ENCODE measurements at regions not wholly inside any gene's neighbourhood (a gene's known extent, or its start where the extent isn't known, plus 50 kb on each side); places are given as distances from the start of the nearest gene placed in this dataset.

GRCh38 chr2:13524492-13524891 is 807.8 kb downstream of the TRIB2 start:
- TF ChIP-seq, protein P1, sequence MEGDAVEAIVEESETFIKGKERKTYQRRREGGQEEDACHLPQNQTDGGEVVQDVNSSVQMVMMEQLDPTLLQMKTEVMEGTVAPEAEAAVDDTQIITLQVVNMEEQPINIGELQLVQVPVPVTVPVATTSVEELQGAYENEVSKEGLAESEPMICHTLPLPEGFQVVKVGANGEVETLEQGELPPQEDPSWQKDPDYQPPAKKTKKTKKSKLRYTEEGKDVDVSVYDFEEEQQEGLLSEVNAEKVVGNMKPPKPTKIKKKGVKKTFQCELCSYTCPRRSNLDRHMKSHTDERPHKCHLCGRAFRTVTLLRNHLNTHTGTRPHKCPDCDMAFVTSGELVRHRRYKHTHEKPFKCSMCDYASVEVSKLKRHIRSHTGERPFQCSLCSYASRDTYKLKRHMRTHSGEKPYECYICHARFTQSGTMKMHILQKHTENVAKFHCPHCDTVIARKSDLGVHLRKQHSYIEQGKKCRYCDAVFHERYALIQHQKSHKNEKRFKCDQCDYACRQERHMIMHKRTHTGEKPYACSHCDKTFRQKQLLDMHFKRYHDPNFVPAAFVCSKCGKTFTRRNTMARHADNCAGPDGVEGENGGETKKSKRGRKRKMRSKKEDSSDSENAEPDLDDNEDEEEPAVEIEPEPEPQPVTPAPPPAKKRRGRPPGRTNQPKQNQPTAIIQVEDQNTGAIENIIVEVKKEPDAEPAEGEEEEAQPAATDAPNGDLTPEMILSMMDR (IDR thresholded peaks at IDR 0.05) = no peak
- no peak for TF ChIP-seq POLR2A (IDR thresholded peaks at IDR 0.05)

All from right lobe of liver (tissue), 4 donors.